GM18951 (cell line): ENCODE measurements at regions not wholly inside any gene's neighbourhood (a gene's known extent, or its start where the extent isn't known, plus 50 kb on each side); places are given as distances from the start of the nearest gene placed in this dataset.

Source experiments
- POLR2A ChIP-seq: IDR thresholded peaks from 4 replicates; pipeline ENCODE4 v1.6.1; 2011; ENCODE audit warnings: mild to moderate bottlenecking; ENCODE audit not compliant: insufficient read length, insufficient read depth; ENCODE audit errors: extremely low read depth
- in situ Hi-C: fragments of 300-500 bp; cut with MboI; formaldehyde crosslinking; loops from one replicate; pipeline ENCODE4 v1.12.0; 2022; ENCODE audit warnings: low sequenced_read_pairs, mixed read lengths, inconsistent platforms; ENCODE audit not compliant: unreplicated experiment

DNA sequence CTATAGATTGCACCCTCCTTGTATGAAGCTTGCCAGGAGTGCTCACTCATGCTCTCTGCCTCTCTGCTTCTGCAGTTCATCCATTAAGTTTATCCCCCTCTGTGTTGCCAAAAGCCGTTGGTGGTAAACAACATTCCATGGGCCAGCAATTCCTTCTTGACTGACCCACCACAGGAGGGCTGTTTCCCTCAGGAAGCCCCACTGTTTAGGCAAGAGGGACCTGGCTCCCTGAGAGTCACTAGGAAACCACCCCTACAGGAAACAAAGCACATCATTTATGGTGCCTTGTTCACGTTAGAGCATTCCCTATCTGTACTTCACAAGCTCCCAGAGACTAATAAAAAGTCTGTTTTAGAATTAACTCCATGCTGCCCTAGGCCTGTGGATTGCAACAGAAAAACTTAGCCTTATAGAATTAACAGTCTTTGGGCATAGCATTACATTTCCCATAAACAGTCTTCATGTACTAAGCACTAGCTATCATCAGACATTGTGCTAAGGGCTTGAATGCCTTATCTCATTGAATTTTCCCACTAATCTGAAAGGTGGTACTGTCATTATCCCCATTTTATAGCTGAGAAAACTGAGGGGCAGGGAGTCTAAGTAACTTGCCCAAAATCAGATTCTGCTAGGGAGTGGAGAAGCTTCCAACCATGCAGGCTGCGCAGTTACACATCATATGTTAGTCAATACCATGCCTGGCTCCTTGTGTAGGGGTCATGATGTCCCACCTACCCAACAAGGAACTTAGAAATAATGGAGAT lies 149.9 kb downstream of the SHQ1 start:
- no peak for TF ChIP-seq POLR2A
- in situ Hi-C loops = no loop called here

DNA sequence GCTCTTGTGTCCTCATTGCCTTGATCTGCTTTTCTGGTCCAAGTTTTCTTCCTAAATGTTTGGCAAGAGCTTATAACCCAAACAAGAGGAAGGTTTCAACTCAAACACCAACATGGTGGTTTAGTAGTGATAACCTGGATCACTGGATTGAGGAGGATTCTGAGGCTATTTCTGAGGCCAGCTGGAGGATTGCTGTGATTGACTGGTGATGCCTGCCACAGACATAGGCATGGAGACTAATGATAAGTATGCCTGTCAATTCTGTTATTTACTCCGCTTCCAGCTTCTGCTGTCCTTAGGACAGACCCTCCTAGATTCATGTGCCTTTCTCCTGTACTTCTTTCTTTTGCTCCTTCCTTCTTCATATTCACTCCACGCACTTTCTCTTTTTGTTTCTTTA lies 150.5 kb downstream of the SHQ1 start:
- in situ Hi-C loops = no loop called here
- no peak for TF ChIP-seq POLR2A

DNA sequence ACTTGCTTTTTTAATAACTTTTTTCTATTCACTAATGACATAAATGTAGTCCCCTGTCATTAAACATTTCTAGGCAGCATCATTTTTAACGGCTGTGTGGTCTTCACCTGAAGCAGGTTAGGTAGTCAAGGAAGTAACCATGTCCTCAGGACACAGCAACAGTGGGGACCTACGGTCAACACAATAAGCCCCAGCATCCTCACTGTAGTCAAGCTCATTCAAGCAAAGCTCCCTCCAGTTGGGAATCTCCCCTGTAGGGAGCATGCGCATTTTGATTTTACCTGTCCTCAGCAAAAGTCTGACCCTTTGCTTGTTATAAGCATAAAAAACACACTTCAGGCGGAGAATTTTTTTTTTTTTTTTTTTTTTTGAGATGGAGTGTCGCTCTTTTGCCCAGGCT lies 151.4 kb downstream of the SHQ1 start:
- in situ Hi-C loops = no loop called here
- no peak for TF ChIP-seq POLR2A

DNA sequence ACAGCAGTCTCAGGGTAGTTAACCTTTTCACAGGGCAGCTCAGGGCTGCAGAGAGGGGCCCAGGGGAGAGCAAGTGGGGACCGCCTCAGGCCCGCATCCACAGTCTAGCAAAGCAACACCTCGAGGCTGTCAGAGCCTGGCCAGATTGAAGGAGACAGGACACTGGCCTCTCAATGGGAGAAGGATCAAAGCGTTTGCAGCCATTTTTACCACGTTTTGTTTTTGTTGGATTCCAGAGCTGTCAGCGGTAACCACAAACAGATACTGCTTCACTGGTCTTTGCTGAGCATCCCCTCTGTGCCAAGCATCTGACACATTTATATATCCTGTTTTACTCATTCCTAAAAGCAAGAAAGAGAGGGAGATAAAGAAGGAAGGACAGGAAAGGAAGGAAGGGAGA lies 153.8 kb downstream of the SHQ1 start:
- TF ChIP-seq POLR2A = no peak
- in situ Hi-C loops = no loop called here

DNA sequence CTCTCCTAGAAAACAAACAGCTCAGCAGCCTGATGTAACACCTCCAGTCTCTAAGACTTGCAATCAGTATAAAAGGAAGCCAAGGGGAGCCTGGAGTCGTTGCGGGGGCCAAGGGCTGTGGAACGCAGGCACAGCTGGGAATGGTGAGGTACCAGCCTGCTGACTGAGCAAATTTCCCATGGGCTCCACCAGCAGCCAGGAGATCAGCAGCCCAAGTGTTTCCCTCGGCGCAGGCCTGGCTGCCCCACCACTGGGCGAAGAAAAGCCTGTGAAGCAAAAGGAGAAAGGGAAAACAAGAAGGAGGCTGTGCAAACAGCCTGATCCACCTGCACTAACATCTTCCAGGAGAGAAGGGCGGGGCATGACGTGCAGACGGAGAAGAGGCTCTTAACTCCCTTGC lies 155.3 kb downstream of the SHQ1 start:
- in situ Hi-C loops = no loop called here
- no peak for TF ChIP-seq POLR2A

DNA sequence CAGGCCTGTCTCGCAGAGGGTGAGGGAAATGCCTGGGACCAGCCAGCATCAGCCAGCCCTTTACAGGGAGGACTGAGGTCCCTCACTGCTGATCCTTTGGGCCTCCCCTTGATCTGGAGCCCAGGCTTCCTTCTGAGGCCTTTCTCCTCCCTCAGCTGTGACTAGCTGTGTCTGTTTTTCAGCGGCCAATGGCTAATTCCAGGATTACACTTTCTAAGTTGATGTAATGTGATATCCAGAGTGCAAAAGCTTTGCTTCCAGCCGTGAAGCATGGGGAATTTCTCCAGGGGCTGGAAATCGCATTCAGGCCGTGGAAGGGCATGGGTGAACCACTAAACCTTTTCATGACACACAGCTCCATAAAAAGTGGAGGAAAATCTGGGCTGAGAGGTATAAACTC lies 157.6 kb downstream of the SHQ1 start:
- in situ Hi-C loops = no loop called here
- no peak for TF ChIP-seq POLR2A

DNA sequence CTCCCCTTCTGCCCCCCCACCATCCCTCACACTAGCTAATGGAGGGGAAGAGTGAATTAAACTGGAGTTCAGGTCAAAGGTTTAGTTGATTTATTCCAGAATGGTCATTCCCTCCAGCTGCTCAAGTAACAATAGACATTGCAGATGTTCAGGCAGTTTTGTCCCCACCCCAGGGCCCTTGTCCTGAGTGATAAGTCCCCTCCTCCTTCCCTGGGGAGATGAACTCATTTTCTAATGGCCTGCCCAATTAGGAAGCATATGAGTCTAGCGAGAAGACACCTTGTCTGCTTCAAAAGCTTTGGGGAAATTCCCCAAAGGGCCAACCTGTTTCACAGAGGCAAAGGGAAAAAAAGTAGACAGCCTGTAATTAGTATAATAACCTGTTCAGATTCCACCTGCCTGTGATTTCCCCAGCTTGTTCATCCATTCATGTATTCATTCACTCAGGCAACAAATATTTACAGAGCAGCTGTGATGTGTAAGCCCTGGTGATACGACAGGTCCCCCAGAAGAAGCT lies 165.3 kb downstream of the SHQ1 start:
- in situ Hi-C loops = no loop called here
- TF ChIP-seq POLR2A = no peak

DNA sequence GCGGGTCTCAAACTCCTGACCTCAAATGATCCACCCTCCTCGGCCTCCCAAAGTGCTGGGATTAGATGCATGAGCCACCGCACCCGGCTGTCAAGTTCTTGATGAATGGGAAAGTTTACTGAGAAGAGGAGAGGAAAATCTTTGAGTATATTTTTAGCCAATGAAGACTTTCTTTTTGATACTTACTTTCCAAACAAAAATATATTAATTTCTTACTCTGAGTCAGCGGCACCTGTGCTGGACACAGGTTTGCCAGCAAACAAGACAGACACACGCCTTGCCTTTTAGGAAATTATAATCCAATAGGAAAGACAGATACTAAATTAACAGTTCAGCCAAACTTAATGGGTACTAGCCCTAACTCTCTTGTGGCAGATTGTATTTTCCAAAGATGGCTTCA lies 166.6 kb downstream of the SHQ1 start:
- no peak for TF ChIP-seq POLR2A
- in situ Hi-C loops = no loop called here

DNA sequence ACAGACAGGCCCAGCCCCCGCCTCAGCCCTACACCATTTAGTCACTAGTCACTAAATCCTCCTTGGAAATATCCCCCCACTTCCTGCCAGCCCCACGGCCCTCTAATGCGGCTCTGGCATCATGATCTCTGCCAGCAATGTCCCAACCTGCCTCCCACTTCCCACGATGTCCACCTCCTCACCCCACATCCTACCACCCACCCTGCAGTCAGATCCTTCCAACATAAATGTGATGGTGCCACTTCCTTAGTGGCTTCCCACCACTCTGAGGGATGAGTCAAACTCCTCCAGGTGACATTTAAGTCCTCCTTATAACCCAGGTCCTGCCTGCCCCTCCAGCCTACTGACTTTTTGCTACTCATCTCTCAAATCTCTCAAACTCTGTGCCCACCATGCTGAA lies 167.5 kb downstream of the SHQ1 start:
- TF ChIP-seq POLR2A = no peak
- in situ Hi-C loops = no loop called here

DNA sequence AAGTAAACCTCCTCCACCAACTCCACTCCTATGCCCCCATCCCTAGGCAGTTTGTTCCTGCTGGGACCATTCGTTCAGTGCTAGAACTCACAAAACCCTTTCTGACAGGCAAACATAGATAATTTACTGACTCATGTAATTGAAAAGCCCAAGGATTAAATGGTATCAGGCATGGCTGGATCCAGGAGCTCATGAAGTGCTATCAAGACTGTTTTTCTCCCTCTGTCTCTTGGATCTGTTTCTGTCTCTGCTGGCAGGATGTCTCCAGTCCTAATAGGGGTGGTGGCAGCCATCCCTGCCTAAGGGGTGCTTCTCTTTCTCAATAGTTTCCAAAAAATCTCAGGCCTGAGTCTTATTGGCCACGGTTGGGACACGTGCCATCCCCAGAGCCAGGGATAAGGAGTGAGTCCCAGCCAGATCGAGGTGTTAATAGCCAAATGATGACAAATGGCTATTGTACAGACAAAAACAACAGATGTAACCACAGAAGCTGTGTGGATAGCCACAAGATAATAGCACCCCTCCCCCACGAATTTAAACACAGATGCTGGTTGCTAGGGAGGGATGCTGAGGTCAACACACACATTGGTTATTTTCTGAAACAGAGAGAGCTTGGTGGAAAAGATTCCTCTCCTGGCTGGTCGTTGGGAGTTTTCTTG lies 168.6 kb downstream of the SHQ1 start:
- TF ChIP-seq POLR2A = no peak
- in situ Hi-C loops = no loop called here

DNA sequence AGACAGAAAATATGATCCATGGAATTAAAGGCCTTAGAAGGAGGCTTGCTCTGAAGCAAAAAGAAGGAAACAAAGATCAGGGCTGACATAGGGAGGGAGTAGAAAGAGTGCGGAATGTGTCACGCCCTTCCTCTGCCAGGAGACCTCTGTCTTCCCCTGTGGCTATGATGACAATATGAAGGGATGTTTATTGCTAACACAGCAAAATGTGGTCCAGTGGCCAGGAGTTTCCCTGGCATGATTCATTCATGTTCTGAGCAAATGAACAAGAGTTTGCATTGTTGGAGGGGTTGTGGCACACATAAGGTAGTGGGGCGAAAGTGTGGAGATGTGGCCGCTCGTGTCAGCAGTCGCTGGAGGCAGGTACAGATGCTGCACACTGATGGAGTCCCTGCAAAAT lies 169.4 kb downstream of the SHQ1 start:
- no peak for TF ChIP-seq POLR2A
- in situ Hi-C loops = no loop called here

DNA sequence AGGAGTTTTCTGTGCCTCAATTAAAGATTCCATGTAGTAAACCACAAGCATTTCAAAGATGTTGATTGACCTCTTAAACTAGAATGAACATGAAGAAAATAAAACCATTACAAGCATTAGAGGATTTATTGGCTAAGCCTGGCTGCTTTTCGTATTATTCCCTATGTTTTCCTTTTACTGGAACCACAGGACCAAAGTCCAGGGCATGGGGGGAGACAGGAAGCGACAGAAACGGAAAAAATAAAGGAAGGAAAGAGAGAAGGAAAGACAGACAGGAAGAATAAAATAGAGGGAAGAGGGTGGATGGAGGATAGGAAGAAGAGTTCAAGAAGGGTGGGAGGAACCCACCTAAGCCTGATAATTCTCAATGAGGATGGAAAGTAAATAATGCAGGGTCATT lies 169.9 kb downstream of the SHQ1 start:
- TF ChIP-seq POLR2A = no peak
- in situ Hi-C loops = no loop called here

DNA sequence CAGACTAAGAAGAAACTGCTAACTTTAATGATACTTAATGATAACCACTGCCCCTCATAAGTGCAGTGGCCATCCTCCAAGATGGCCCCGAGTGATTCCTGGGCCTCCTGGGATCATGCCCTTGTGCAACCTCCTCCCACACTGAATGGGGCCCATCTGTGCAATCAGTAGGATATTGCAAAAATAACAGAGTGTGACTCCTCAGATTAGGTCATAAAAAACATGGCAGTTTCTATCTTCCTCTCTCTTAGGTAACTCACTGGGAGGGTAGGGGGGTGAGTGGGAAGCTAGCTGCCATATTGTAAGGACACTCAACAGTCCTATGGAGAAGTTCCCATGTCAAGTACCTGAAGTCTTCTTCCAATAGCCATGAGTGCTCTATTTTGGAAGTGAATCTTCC lies 173.0 kb downstream of the SHQ1 start:
- no peak for TF ChIP-seq POLR2A
- in situ Hi-C loops = no loop called here
